ENCODE measurements at regions not wholly inside any gene's neighbourhood (a gene's known extent, or its start where the extent isn't known, plus 50 kb on each side); places are given as distances from the start of the nearest gene placed in this dataset.
"Not testable (repeated sequence)": the region's sequence is repeated elsewhere in the genome, so short reads cannot be mapped to it uniquely, and the experiment has no call there.

DNA sequence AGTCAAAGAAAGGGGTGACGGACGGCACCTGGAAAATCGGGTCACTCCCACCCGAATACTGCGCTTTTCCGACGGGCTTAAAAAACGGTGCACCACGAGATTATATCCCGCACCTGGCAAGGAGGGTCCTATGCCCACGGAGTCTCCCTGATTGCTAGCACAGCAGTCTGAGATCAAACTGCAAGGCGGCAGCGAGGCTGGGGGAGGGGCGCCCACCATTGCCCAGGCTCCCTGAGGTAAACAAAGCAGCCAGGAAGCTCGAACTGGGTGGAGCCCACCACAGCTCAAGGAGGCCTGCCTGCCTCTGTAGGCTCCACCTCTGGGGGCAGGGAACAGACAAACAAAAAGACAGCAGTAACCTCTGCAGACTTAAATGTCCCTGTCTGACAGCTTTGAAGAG, 335.7 kb downstream of the SEC16B start:
- DNase-seq: not testable (repeated sequence)

DNA sequence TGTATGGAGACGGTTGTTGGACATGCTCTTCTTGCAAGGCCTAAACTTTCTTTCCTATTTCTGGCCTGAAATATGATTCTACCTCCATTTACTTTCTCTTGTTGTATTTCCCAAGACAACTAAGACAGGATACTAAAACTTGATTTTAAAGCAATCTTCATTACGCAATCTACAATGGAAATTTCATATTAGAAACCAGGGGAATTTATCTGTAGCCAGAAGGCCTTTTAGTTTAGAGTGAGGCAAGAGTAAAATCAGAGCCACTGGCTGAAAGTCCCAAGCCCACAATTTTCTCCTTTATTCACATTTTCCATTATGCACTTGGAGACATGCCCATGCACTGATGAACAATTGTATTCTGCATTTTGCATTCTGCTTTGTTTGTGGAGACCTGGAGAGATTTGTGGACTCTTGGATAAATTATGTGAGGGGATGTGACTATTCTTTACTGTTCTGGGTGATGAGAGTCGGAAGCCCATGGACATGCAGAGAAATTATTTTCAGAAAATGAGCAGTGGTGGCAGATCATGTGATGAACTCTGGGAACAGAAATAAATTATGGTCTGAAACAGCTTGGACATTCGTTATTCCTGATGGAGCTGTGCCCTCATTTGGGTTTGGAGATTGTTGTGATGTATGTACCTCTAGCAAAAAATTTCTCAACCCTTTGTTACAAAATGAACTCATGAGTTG, 336.8 kb downstream of the SEC16B start:
- no peak for DNase-seq

DNA sequence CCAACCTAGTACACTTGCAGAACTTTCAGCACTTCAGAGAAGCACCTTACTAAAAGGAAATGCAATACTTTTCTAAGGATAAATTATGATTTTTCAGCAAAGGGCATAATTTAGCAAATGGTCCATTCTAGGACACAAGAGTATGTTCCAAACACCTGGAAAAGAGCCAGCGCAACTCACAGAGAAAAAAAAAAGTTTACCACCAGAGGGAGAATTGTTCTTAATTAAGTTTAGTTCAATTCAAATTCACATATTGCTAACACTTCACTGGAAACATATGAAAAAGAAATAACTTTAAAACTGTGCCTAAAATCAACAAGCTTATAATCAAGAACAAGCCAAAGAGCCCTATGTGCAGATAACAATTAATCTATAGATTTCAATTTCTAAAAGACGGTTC, 338.1 kb downstream of the SEC16B start:
- no peak for DNase-seq

DNA sequence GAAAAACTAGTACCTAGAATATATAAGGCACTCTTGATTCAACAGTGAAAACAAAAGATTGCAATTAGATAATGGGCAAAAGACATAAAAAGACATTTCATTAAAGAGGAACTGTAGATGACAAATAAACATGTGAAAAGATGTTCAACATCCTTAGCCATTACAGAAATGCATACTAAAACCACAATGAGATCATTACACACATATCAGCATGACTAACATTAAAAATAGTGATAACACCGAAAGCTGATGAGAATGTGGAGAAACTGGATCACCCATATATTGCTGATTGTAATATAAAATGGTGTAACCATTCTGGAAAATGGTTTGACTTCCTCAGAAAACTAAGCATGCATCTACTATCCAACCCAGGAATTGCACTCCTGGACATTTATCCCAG, 340.3 kb downstream of the SEC16B start:
- DNase-seq: no peak

DNA sequence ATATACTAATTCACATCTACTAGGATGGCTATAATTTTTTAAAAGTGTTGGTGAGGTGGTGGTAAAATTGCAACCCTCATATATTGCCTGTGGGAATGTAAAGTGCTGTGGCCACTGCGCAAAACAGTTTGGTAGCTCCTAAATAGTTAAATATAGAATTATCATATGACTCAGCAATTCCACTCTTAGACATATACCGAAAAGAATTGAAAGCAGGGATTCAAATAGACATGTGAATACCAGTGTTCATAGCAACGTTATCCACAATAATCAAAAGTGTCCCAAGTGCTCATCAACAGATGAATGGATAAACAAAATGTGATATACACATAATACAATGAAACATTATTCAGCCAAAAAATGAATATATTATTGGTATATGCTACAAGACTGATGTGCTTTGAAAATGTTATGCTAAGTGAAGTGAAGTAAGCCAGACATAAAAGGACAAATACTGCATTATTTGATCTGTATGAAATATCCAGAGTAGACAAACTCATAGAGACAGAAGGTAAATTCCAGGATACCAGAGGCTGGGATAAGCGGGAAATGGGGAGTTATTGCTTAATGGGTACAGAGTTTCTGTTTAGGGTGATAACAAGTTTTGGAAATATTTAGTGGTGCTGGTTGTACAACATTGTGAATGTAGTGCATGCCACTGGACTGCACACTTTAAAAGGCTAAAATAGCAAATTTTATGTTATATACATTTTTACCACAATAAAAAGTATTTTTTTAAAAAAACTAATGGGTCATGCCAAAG, 342.5 kb downstream of the SEC16B start:
- no peak for DNase-seq

DNA sequence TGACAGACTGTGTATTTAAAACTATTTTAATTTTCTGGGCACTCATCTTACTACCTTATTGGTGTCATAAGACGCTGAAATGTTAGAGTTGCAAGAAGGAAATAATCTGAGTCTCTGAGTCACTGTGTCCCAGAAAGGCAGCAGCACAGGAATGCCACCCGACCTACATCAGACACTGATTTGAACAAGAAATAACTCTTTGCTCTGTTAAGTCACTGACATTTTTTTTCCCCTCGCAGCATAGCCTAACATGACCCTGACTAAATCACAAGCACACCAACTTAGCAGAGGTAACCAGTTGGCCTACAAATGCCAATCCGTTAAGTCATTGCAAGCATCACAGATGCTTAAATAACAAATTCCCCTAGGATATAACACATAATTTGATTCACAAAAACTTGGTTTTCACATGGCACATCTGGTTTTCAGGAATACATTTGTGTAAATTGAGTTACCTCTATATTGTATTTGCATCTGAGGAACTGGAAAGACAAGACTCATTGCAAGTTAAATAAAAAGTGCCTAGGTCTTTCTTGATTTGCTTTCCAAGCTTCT, 349.1 kb downstream of the SEC16B start:
- no peak for DNase-seq

DNA sequence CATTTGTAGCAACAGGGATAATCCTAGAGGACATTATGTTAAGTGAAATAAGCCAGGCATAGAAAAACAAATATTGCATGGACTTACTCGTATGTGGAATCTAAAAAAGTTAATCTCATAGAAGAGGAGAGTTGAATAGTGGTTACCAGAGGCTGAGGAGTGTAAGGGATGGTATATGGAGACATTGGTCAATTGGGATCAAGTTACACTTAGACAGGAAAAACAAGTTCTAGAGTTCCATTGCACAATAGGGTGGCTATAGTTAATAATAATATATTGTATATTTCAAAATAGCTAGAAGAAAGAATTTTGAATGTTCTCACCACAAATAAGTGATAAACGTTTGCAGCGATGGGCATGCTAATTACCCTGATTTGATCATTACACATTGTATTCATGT, 354.6 kb downstream of the SEC16B start:
- DNase-seq: peak; percentile 85

DNA sequence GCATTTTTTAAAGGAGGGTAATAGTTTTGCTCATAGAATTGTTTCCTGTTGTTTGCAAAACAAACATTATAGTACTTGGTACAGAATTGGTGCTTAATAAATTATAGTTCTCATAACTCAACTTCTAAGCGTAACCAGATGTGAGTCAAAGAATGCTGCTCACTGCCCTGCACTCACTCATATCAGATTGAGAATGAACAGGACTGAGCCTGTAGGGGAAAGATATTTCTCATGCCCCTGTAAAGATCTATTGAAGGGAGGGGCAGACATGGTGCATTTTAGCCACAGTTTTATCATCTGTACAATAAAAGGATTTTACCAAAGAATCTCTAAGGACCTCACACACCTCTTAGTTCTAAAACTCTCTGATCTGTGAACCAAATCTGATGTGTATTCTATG, 358.5 kb downstream of the SEC16B start:
- DNase-seq: no peak

DNA sequence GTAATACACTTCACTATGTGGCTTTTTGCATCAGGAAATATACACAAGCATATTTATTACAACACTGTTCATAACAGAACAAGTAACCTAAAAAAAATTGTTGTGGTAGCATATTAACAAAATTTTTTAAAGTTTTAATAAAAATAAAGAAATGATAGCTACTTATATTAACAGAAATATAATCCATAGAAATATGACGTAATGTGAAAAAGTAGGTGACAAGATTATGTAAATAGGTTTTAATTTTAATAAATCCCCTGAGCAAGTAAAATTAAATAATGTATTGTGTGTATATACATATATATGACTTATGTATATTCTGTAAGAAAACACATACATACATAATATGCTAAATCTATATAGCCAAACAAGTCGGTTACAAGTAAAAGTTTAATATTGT, 359.9 kb downstream of the SEC16B start:
- DNase-seq: no peak

DNA sequence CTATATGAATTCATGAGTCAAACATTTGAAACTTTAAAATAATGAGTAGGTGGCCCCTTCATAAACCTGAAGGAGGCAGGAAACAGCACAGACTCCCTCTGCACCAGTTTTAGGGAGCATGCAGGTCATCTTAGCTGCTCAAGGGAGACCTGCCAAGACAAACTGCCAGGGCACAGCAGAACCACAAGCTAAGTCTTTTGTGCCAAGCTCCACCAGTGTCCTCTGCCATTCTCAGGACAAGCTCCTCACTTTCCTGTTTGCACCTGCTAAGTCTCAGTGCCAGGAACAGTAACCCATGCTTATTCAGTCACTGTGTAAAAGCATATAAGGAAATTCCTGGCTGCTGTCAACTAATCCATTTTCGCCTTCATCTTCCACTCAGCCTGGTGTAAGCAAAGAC, 368.9 kb downstream of the SEC16B start:
- DNase-seq: no peak

DNA sequence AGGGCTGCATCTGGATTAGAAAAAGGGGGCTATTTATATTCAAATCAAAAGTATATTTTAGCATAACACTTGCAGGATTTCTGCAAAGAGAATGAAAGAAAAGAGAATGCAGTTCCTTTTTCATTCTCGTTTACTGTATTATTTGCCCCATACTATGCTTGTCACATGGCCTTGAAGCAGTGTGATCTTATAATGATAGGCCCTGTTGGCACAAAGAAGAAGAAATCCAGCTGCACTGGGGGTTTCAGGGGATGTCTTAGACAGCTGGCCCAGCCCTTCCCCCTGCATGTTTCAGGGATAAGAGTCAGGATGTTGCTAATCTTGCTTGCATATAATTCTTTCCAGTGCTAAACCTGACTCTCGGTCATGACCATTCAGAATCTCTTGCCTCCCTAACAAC, 369.5 kb downstream of the SEC16B start:
- no peak for DNase-seq

DNA sequence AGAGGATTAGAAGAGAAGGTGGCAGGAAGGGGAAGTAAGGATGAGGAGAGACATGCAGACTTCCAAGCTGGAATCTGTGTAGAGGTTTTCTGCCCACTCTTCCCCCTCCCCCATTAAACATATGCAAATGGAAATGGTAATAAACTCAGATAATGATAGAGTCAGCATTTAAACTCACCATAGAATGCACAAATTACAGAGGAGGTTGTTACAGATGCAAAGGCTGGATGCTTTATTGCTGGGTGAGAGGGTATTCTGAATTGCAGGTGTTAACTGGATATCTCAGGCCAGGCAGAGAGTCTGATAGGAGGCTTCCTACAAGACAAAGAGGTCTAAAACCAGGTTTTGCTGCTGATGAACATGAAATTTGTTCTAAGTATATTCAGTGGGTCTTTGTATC, 372.5 kb downstream of the SEC16B start:
- DNase-seq: no peak

DNA sequence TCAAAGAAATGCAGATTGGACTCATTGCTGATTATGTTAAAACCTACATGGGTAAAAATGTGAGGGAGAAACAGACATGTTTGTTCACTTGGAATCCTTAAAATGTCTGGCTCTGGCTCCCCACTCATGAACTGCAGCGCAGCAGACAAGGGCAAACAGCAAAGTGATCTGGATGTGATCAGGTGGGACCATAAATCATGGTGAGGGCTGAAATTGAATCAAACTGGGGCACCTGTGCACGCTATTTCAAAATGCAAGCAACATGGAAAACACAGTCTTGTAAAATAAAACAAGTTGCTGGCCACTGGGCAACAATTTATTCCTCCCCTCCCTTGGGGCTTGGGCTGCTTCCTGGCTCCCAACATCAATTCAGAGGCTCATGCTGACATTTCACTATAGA, 373.4 kb downstream of the SEC16B start:
- DNase-seq: no peak

DNA sequence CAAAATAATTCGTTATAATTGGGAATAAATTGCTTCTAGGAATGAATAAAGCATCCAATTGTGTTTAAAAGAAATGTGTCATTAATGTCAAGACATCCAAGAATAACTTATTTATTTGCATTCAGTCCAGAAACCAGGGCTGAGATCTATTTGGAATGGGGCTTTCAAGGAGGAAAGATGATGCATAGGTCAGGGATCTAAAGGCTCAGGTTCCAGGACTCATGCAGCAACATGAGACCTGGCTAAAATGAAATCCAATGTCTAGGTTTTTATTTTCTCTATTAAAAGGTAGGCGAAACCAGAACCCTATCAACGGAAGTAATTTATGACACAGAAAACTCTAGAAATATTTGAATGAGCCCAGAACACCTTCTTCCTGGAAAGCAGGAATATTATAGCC, 376.8 kb downstream of the SEC16B start:
- no peak for DNase-seq

DNA sequence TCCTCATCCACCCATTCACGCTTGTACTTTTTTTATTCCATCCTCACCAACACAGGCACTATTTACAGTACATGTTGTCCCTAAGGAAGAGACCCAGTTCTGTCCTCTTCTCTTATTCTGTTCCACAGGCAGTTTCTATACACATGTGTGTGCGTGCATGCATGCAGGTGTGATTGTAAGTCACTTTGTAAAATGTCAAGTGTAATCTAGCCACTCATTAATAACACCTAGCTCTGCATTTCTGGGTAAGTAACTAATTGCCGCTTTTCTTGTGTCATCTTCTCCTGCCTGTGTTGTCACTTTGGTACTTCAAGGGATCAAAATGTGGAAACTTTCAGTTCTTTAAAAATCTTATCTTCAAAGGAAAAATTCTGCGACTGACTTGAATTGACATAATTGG, 377.2 kb downstream of the SEC16B start:
- no peak for DNase-seq

DNA sequence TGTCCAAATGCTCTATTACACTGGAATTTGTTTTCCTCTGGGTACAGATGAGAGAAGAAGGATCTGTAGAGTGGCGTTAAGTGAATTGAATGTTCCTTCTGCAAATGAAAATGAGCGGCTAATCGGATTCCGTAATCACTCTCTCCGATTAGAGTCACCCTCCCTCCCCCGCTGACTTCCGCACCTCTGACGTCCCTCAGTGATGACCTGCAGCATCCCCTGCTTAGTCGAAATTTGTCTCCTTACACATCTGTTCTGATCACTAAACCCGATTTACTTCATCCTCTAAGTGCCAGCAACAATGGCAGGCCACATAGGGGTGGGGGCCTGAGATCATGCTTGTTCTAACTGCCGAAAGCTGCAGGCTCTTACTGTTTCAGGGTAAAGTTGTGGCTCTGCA, 378.7 kb downstream of the SEC16B start:
- DNase-seq: no peak

DNA sequence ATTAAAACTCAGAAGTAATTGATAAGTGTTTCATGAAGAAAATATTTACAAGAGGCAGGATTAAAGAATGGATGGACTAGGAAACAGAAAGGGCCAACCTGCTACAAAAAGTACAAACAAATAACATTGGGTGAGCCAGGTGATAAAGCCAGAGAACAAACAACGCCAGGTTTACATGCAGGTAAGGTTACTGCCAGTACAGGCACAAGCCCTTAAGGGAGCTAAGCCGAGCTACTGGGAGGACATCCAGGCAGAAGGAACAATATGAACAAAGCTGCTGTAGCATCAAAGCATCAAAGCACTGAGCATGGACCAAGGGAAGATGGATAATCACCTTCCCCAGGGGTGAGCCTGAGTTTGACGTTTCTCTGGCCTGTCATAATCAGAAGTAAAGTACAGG, 380.7 kb downstream of the SEC16B start:
- peak; percentile 89 for DNase-seq

DNA sequence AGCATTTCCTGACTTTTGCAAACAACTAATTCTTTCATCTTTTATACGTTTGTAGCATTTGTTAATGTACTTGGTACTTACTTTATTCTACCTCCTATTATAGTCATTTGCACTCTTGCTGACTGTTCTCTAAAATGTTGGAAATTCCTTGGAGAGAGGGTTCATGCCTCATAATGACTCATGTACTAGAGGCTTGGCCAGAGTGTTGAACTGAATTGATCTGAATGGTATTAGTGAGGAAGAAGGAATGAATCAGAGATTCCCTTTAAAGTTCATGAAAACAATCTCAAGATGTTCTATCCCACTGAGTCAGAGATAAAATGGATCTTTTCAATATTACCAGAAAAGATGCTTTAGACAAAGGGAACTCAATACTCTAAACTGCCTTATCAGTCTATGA, 383.4 kb downstream of the SEC16B start:
- peak; percentile 29 for DNase-seq

DNA sequence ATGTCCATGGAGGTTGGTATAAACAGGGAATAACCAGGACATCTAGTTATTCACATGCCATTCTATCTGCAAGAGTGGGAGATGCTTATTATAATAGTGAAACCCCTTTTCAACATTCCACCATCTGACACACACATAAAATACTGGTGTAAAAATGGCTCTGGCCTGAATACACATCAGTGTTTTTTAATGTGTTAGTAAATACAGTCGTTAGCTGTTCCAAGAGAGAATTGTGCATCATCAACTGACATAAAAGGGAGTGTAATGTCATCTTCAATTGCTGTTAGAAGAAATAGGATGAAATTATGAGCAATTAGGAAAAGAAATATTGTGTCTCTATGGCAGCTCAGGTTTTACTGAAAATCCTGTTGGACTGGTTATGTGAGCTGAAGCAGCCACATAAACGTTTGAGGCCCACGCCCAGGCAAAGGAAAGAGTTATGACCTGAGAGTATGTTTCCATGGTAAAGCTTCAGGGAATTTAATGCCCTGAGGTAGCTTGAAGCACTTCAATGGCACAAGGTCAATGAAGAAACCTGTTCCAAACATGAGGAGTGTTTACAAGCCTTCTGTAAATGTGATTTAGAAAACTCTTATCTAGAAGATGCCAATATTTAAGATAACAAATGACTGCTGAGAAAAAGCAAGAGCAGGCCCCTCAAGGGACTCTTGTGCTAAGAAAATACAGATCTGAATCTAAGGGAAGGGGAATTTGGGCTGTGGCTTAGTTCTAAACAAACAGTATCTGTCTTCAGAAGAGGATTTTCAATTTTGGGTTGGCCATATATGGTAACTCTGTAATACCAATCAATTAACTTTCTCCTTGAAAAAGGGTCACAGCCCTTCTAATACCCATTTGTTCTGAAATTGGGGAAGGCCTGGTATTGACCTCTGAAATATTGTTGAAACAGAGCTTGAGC, 384.3 kb downstream of the SEC16B start:
- peak; percentile 97 for DNase-seq

DNA sequence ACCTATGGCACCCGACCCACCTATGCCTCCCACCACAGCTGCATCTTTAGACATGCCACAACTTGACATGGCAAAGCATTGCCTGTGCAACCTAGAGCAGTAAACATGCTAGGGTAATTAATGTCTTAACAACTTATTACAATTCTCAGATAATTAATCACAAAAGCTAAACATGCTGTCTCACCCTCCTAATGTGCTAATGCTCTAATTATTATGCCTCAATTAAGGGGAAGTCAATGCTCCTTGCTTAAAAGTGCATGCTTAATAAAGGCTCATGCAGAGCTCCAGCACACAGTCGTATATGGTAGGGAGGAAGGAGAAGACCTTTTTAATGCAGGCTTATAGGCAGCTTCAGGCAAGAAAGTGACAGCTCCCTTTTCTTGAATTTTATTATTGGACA, 396.0 kb downstream of the SEC16B start:
- DNase-seq: no peak

DNA sequence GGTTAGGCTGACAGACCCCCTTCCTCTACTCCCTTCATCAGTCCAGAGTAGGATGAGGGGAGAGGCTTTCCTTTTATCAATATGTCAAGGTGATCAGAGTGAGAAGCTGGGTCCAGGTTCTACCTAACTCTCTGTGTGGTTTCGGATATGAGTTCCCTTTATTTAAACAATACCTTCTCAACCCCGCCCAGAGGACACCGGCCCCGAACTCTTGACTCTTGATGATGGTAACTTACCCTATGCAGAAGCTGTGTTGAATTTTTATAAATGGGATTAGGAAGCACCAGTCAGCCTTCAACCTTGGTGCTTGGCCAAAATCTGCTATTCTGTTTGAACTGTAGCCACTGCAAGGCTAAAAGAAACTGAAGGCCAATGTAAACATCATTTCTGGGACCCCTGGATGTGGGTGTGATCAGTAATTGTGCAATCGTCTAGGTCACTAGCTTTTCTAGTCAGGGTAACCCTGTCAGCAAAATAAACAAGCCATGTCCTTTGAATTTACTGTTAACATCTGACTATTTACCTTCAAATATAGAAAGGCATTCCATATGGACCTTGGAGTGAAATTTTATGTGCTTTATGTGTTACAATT, 398.3 kb downstream of the SEC16B start:
- no peak for DNase-seq

DNA sequence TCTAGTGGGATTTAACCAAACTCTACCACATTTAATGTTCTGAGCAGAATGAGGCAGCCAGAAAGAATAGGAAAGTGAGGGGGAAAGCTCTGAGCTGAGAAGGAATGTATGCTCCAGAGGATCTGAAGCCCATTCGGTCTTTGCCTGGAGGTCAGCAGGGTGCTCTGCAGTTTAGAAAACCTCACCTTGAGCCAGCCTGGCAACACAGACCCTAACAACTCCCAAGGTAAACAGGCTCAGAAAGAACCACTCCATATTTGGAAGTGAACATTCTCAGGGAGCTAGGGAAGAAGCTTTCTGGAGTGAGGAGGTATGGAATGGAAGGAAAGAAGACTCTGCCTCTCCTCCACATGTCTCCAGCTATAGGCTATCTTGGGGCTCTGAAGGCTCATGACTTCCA, 398.8 kb downstream of the SEC16B start:
- DNase-seq: no peak

DNA sequence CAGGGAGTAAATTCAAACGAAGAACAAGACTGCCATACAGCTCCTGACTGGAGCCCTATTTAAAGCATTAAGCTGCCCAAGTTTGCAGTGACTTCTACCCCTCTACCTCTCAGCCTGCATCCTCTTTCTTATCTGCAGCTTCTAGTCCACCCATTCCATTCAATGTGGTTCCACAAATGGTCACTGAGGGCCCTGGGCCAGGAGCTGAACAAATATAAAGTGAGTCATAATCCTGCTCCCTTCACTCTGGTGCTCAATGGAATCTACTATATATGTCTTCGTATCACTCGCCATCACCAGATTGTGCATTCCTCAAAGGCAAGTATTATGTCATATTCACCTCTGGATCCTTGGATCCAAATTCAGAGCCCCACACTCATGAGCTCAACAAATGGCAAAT, 398.7 kb downstream of the BRINP2 start:
- peak; percentile 45 for DNase-seq
